ENCODE measurements at regions not wholly inside any gene's neighbourhood (a gene's known extent, or its start where the extent isn't known, plus 50 kb on each side); places are given as distances from the start of the nearest gene placed in this dataset.

DNA sequence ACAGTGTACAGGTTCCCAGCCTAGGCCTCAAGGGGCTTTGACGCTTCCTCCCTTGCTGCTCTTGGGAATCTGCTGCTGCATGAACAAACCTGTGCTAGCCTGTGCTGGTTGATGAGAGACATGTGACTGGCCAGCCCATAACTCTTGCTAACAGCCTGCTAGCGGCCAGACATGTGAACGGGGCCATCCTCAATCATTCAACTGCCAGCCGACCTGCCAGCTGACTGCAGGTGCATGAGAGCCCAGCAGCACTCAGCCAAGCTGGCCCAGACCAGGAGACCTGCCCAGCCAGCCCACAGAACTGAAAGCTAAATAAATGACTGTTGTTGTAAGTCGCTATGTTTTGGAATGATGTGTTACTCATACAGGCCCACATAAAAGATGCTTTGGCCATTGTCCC, 82.4 kb upstream of the DLG1 start:
- DNase-seq (ENCODE audit: missing footprints) = no peak
- intact Hi-C loops (cut with DNase I) = no loop called here
- no peak for ATAC-seq

DNA sequence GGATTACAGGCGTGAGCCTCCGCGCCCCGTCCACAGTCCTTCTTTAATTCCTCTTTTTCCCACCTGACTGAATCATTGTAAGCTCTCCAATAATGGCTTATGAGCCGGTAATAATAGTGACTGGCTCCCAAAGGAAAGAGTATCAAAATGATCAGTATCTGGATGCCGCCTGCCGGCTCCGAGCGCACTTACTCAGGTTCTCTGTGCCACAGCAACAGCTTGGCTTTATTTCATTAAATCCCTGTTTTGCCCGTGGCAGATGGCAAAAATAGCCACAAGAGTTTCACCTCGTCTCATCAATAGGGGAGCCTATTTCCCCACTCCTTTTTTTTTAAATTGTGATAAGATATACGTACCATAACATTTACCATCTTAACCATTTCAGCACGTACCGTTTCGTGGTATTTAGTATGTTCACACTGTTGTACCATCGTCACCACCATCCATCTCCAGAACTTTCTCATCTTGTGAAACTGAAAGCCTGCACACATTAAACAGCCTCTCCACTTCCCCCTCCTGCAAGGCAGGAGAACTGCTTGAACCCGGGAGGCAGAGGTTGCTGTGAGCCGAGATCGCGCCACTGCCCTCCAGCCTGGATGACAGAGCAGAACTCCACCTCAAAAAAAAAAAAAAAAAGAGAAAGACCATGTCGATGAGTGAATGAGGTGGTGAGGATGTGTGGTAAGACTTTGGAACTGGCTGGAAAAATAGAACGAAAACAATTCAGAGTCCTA, 80.7 kb upstream of the DLG1 start:
- ATAC-seq (no peak), DNase-seq (ENCODE audit: missing footprints) (no peak)
- intact Hi-C loops (cut with DNase I) = no loop called here

DNA sequence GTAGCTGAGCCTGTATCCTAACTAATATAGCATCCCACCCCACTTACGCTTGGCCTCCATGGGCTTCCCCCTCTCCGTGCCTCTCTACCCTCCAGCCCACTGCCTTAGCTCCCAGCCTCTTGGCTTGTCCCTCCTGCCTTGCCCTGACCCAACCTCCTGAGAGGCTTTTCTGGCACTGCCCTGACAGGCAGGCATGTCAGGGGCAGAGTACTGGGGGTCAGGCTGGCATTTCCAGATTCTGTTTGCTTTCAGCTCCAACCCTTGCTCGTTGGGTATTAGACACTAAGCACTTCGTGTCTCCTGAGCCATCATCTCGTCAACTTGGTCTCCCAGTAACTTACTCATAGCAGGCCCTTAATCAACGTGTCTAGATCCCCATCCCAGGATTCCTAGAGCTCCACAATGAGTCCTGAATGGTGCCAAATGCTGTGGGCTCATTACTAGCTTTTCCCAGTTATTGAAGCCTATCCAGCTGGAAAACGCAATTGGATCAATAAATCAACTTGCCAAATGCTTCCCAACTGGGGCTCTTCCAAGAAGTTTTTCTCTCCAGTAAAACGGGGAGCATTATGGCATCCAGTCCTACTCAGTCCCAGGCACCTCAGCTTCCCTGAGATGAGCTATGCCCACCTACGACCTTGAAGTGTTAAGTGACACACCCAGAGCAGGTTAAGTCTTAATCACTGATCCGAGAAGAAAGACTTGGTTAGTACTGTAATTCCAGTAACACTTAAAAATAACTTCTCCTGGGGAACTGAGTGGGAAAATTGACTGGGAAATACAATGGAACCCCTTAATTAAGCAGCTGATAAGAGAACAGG, 78.5 kb upstream of the DLG1 start:
- no peak for DNase-seq (ENCODE audit: missing footprints)
- no peak for ATAC-seq
- intact Hi-C loops (cut with DNase I) = no loop called here

DNA sequence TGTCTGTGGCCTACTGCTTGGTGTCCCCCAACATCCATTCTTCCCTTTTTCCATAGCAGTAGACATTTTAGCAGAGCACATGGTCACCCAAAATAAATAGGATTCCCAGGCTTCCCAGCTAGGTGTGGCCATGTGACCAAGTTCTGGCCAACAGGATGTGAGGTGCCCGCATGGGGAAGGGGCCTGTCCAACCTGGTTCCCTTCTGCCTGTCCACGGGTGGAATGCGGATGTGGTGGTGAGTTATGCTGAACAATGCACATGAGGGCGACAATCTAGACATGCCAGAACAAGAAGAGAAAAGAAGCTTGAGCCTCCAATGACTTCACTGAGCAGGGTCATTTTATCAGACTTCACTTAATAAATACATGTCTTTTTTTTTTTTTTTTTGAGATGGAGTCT, 77.6 kb upstream of the DLG1 start:
- DNase-seq (ENCODE audit: missing footprints) (no peak), ATAC-seq (no peak)
- intact Hi-C loops (cut with DNase I) = no loop called here

DNA sequence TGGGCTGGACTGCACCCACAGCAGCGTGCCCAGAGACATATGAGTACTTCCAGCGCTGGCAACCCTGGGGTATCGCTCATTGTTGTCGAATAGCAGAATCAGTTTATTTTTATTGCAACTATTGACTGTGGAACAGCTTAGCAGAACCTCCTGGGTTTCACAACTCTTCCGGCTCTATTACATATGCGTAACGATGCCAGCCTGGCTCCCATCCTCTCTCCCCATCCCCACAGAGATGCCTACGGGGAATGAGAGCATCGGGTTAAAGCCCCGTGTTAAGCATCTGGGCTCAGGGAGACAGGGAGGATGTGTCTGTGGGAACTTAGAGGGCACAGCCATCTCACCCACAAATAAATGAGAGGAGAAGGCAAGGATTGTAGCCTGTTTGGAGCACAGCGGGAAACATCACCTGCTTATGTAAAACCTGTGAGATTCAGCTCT, 76.6 kb upstream of the DLG1 start:
- ATAC-seq (no peak), DNase-seq (ENCODE audit: missing footprints) (no peak)
- intact Hi-C loops (cut with DNase I) = no loop called here

DNA sequence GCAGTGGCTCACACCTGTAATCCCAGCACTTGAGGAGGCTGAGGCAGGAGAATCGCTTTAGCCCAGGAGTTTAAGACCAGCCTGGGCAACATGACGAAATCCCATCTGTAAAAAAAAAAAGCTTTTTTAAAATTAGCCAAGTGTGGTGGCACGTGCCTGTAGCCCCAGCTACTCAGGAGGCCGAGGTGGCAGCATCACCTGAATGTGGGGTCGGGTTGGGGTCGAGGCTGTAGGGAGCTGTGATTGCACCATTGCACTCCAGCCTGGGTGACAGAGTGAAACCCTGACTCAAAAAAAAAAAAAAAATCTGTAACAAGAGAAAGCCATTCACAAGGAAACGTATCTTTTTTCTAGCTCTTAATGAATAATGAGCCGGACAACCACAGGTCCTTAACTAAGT, 74.7 kb upstream of the DLG1 start:
- DNase-seq (ENCODE audit: missing footprints) = no peak
- no peak for ATAC-seq
- intact Hi-C loops (cut with DNase I) = no loop called here

DNA sequence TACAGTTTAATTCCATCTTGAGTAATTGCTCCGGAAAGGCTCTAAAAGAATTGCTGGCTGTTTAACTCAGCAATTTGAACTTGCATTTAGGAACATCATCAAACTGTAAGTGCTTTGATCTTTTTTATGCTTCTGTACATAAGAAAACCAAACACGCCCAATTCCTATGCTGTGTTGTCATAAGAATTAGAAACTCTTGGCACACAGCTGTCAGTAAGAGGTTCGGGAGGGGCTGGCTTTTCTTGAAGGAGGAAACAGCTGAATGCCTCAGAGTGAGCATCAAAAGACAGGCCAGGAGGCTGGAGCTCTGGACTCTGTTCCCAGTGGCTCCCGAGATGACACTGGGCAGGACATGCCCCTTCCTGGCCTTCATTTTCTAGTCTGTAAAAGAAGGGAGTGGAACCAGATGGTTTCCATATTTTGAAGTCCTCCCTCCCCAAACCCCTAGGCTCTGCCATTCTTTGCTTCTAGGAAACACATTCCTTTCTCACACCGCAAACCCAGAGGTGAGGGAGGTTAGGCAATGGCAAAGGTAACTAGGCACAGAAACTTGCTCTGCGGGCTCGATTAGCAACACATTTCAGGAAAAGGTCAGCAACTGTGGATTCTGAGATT, 73.7 kb upstream of the DLG1 start:
- ATAC-seq (peak; percentile 43), DNase-seq (ENCODE audit: missing footprints) (no peak)
- intact Hi-C loops (cut with DNase I) = no loop called here

DNA sequence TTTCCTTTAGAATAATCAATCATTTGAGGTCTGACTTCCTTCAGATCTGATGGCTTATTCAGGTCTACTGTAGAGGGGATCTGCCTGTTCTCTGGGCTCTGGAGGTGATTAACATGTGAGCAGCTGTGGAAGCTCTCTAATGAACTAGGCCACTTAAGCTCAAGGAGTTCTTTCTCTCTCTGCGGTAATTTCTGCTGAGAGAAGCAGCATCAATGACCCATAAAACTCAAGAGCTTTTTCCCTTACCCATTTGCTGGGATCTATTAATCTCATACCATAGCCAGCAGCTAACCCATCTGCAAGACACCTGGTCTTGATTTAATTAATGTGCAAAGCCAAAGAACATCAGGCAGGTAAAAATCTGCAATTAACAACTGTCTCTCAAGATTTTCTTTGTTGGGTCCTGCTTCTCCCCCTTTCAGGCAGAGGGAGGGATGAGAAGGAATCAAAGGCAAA, 73.2 kb upstream of the DLG1 start:
- ATAC-seq (no peak), DNase-seq (ENCODE audit: missing footprints) (no peak)
- intact Hi-C loops (cut with DNase I) = no loop called here

DNA sequence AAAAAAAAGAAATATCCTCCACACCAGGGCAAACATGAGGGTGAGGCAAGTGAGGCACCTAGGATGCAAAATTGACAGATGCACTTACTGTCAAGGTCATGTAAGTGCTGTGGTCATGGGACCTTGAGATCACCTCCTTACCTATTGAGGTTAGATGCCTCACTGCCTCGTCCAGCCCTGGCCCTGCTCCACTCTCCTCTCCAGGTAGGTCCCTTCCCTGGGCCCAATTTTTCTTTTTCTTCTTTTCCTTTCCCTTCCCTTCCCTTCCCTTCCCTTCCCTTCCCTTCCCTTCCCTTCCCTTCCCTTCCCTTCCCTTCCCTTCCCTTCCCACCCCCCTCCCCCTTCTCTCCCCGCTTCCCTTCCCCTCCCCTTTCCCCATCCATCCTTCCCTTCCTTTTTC, 71.1 kb upstream of the DLG1 start:
- ATAC-seq (no peak), DNase-seq (ENCODE audit: missing footprints) (no peak)
- intact Hi-C loops (cut with DNase I) = no loop called here

DNA sequence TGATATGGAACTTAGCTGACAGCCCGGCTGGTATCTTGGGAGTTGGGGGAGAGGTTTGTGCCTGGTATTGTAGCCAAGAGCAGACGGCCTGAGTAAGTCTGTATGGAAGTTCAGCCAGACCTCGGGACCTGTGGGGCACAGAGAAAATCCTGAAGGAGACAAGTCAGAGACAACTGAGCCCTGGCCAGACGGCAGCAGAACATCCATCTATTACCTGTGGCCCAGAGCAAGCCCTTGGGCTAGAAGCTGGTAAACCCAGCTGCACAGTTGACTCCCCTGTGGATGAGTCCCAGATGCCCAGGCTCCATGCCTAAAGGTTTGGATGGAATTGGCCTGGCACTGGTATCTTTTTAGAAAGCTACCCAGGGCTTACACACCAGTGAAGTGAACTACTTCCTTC, 70.4 kb upstream of the DLG1 start:
- DNase-seq (ENCODE audit: missing footprints) (no peak), ATAC-seq (no peak)
- intact Hi-C loops (cut with DNase I) = no loop called here

DNA sequence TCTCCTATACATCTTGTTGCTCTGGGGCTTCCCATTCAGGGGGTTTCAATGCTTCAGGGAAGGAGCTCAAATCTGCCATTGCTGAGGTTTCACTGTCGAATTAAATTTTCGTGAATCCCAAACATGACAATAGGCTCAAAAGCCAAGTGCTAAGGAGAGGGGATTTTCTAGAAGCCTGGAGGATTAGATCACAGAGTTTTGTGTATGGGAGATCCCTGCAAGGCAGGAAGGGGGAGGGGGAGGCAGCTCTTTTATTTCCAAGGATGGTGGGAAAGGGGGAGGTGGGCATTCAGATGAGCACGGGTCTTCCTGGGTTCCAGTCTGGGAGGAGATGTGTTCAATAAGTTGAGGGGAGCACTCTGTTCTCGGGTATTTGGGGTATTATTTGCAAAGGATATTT, 69.9 kb upstream of the DLG1 start:
- ATAC-seq = no peak
- intact Hi-C loops (cut with DNase I) = no loop called here
- no peak for DNase-seq (ENCODE audit: missing footprints)

DNA sequence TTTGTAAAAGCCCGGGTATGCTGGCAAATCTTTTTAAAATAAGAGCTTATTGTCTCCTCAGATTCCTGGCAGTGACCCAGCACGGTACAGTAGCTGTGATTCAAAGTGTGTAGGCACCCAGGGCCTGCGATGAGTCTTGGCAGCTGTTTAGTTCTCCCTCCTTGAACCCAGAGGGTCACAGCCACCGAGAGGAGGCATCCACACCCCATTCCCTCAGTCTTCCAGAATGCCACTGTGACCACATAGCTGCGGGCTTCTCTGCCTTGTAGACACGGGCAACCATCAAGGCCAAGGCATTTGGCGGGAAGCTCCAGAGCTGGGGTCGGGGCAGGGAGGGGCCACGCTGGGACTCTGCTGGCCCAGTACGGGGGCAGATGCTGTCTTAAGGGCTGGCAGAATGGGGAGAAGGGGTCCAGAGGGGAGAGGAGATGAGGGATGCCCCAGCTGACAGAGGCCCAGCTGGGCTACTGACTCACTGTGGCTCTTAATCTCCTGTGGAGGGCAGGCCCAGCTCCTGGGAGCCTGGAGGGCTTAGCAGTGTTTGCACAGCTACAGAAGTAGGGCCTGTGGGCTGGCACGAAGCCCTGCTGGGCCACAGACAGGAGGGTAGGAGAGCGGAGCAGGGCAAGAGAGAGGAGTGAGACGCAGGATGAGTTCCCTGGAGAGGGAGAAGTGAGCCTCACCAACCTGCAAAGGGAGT, 68.8 kb upstream of the DLG1 start:
- DNase-seq (ENCODE audit: missing footprints) = no peak
- intact Hi-C loops (cut with DNase I) = no loop called here
- no peak for ATAC-seq

DNA sequence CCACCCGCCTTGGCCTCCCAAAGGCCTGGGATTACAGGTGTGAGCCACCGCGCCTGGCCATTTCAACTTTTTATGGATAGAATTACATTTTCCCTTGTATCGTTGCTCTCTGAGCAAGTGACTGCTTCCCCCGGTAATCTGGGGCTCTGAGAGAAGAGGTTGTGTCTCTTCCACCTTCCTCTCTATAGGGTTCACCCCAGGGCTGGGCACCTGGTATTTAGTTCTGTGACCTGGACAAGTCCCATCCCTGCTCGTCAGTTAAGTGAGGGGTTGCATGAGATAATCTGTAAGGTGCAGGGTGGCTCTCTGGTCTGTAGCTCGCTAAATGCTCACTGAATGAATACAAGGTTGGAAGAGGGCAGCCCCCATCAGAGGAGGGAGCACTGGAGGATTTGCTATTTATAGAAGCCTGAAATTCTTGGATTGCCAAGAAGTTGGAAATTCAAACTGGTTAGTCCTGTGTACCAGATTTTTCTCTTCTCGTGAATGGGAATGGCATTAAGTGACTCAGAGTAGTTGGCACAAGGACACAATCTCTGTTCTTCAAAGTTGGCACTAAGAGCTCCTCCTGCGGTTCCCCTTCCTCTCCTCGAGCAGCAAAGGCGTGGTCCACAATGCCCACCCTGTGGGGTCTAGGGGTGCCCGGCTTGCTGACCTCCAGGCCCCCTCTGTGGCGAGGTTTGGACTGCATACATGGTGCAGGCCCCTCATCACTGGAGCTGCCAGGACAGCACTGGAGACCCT, 68.1 kb upstream of the DLG1 start:
- DNase-seq (ENCODE audit: missing footprints) = no peak
- intact Hi-C loops (cut with DNase I) = no loop called here
- ATAC-seq = no peak

DNA sequence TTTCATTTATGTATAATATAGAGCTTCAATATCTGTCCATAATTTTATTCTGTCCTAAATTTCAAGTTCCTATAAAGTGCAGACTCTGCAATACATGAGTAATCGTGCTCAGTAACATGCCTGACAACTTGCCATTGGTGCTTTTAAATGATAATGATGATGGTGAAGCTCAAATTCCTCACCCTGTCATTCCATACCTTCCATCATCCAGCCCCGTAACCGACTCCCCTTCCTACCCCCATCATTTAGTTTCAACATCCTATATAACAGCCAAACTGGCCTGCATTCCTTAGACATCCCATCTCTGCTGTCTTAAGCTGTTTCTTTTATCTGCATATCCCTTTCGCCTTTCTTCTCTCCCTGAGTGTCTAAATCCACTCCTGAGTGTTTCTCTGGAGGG, 67.2 kb upstream of the DLG1 start:
- ATAC-seq (no peak), DNase-seq (ENCODE audit: missing footprints) (no peak)
- intact Hi-C loops (cut with DNase I) = no loop called here

DNA sequence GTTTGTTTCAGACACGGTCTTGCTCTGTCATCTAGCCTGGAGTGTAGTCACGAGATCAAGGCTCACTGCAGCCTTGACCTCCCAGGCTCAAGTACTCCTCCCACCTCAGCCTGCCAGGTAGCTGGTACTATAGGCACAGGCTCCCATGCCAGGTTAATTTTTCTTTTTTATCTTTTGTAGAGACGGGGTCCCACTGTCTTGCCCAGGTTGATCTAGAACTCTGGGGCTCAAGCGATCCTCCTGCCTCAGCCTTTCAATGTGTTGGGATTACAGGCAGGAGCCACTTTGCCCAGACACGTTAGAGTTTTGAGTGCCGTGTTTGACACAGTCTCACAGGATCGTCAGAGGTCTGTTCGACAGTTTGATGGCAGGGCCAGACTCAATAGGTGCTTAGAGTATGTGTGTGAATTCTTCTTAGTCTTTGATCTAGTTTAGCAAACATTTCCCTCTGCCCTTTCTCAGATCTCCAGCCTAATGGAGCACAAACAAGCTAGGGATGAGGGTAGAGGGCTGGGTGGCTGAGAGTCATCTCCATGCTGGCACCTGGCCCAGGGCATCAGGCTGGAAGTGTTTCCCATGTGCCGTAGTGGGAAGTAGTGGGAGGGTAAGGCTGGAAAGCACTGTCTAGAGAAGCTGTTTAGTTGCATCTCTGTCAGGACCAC, 66.1 kb upstream of the DLG1 start:
- no peak for ATAC-seq
- intact Hi-C loops (cut with DNase I) = no loop called here
- DNase-seq (ENCODE audit: missing footprints) = no peak

DNA sequence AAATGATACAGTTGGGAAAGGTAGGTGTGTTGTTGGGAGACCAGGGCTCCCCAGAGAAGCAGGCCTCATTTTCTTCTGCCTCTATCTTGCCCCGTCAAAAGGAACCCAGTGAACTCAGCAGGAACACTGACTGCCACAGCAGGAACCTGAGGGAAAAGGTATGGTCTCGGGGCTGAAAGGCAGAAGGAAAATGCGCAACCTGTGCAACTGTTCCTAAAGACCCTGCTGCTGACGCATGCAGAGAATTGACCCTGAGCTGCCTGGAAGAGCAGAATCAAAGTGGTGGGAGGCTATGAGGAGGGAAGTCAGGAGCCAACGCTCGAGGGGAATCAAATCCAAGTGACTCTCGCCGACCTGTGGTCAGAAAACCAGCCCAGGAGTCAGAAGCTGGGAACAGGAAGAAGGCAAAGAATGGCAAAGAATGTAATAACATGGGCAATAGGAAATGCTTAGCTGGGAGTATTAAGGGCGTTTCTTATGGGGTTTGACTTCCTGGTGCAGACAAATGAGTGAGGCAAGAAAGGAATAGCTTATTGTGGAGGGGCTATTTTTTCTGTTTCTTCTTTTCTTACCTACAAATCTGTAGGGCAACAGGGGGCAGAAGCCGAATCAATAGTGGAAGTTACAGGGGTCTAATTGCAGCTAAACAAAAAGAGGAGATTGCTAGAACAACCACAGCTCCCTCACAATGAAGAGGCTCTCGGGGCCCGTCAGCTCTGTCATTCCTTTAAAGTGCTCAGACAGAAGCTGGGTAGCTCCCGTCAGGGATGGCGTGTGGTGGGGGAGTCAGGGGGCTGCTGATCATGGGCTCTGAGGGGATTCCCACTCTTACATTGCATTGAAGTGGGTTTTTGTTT, 65.4 kb upstream of the DLG1 start:
- ATAC-seq (no peak), DNase-seq (ENCODE audit: missing footprints) (no peak)
- intact Hi-C loops (cut with DNase I) = no loop called here

DNA sequence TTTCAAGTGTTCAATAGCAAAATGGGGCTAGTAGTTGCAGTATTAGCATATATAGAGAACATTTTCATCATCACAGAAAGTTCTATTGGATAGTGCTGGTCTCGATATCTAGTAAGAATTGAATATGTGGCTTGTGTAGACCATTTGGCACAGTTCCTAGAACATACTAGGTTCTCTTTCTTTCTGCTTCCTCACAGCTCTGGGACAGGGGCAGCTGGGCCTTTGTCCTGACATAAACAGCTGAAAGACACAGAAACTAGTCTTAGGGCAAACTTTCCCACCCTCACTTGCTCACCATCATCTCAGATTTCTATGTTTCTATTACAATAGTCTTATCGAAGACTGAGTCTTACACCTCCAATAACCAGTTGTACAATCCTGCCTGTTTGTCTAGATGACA, 63.7 kb upstream of the DLG1 start:
- DNase-seq (ENCODE audit: missing footprints) (no peak), ATAC-seq (no peak)
- intact Hi-C loops (cut with DNase I) = no loop called here
